Gastroesophageal sphincter (tissue), 4 donors: ENCODE measurements at regions not wholly inside any gene's neighbourhood (a gene's known extent, or its start where the extent isn't known, plus 50 kb on each side); places are given as distances from the start of the nearest gene placed in this dataset.
"Not testable (repeated sequence)": the region's sequence is repeated elsewhere in the genome, so short reads cannot be mapped to it uniquely, and the experiment has no call there.

ENCODE experiments used
- ATAC-seq: fragments of 150-250 bp; one replicate; pipeline ENCODE4 v1.9.1; 2016; ENCODE audit warnings: mild to moderate bottlenecking, moderate library complexity
- H3K27ac ChIP-seq, 4 donors: fragments of 200-600 bp; sonication (generic) in 3 of 4; 1 replicate in 3 of 4; 2 replicates in 1 of 4; pipeline ENCODE4 v1.5.1; 2016 to 2019
- H3K27me3 ChIP-seq: fragments of 200-600 bp; sonication (generic); one replicate; pipeline ENCODE4 v1.5.1; 2019
- H3K36me3 ChIP-seq, 2 donors: fragments of 200-600 bp; sonication (generic); one replicate each; pipeline ENCODE4 v1.5.1; 2019; ENCODE audit warnings: control low read depth in 1 of 2
- H3K4me1 ChIP-seq, 3 donors: fragments of 200-600 bp; sonication (generic); 1 replicate in 2 of 3; 2 replicates in 1 of 3; pipeline ENCODE4 v1.5.1; 2016 to 2019; ENCODE audit warnings: control low read depth in 2 of 3
- H3K4me3 ChIP-seq, 2 donors: fragments of 200-600 bp; sonication (generic); one replicate each; pipeline ENCODE4 v1.5.1; 2019; ENCODE audit warnings: mild to moderate bottlenecking in 1 of 2, moderate library complexity in 1 of 2
- H3K9me3 ChIP-seq, 3 donors: fragments of 200-600 bp; sonication (generic); one replicate each; pipeline ENCODE4 v1.5.1; 2017 to 2019; ENCODE audit warnings: control low read depth in 2 of 3
- CTCF ChIP-seq, 4 experiments: fragments of 200-600 bp in 2 of 4; fragments of 450-650 bp in 2 of 4; sonication (generic) in 1 of 4; IDR thresholded peaks; one replicate each; pipeline ENCODE4 v1.5.1; 2017 to 2019; ENCODE audit warnings: antibody characterized with exemption in 4 of 4, mild to moderate bottlenecking in 2 of 4, moderate library complexity in 2 of 4
- EP300 ChIP-seq: sonication (generic); formaldehyde crosslinking; IDR thresholded peaks from one replicate; pipeline ENCODE4 v1.6.1; 2017; ENCODE audit warnings: antibody characterized with exemption, mild to moderate bottlenecking
- POLR2A ChIP-seq, 2 donors: fragments of 450-650 bp; IDR thresholded peaks; one replicate each; pipeline ENCODE4 v1.6.1; 2017; ENCODE audit warnings: antibody characterized with exemption in 2 of 2, mild to moderate bottlenecking in 2 of 2, moderate library complexity in 1 of 2
- POLR2AphosphoS5 ChIP-seq: sonication (generic); formaldehyde crosslinking; IDR thresholded peaks from one replicate; pipeline ENCODE4 v1.6.1; 2017; ENCODE audit warnings: antibody characterized with exemption
- WGBS, 2 donors: methylation state at CpG; one replicate each; pipeline ENCODE4 v1.1.5; 2018; ENCODE audit warnings: low coverage in 1 of 2; 5-methylcytosine and 5-hydroxymethylcytosine counted together

- H3K36me3 ChIP-seq = no peaks in the 10 kb centered on the region
- no peak for ATAC-seq
- no peak overlapping the region for H3K4me3 ChIP-seq
- H3K27me3 ChIP-seq = no peaks in the 10 kb centered on the region
- H3K27ac ChIP-seq = no peak overlapping the region
- TF ChIP-seq CTCF (IDR thresholded peaks at IDR 0.05) (no peak), POLR2AphosphoS5 (no peak), POLR2A (IDR thresholded peaks at IDR 0.05) (no peak), EP300 (no peak)
- H3K4me1 ChIP-seq = peaks cover 0 to 14% (median 4%) of the 10 kb centered on the region in 3 donors
- H3K9me3 ChIP-seq = no peaks in the 10 kb centered on the region
- WGBS, 2 donors = 100% methylated on average over 2 of the region's 2 CpGs
Observed at GRCh38 chr2:205868053-205868452, 185.8 kb downstream of the NRP2 start.

GRCh38 chr2:205867371-205867770 is 185.1 kb downstream of the NRP2 start:
- no peak overlapping the region for H3K4me3 ChIP-seq
- H3K9me3 ChIP-seq = no peaks in the 10 kb centered on the region
- H3K27ac ChIP-seq = peak overlapping the region in 1 of 4 donors; percentile 12
- TF ChIP-seq POLR2A (IDR thresholded peaks at IDR 0.05) = no peak
- TF ChIP-seq EP300 = no peak
- no peak for TF ChIP-seq POLR2AphosphoS5
- no peak for TF ChIP-seq CTCF (IDR thresholded peaks at IDR 0.05)
- no peaks in the 10 kb centered on the region for H3K27me3 ChIP-seq
- no peak for ATAC-seq
- peaks cover 0 to 14% (median 4%) of the 10 kb centered on the region in 3 donors for H3K4me1 ChIP-seq
- WGBS, 2 donors = 94% methylated on average over 3 of the region's 3 CpGs; no CpG with 5 or more reads in 1 of the 2 donors
- no peaks in the 10 kb centered on the region for H3K36me3 ChIP-seq

- no peaks in the 10 kb centered on the region for H3K36me3 ChIP-seq
- WGBS, 2 donors = 28 to 51% methylated on average over 4 of the region's 7 CpGs
- no peak overlapping the region for H3K4me3 ChIP-seq
- H3K27me3 ChIP-seq = no peaks in the 10 kb centered on the region
- no peak for TF ChIP-seq EP300
- peak; percentile 11 for TF ChIP-seq POLR2AphosphoS5
- TF ChIP-seq CTCF (IDR thresholded peaks at IDR 0.05) = no peak
- TF ChIP-seq POLR2A (IDR thresholded peaks at IDR 0.05) = no peak
- peak overlapping the region in 3 of 4 donors; percentile 6 to 43 (median 25) for H3K27ac ChIP-seq
- no peaks in the 10 kb centered on the region for H3K9me3 ChIP-seq
- H3K4me1 ChIP-seq = peaks cover 0 to 14% (median 4%) of the 10 kb centered on the region in 3 donors
- no peak for ATAC-seq
Observed at GRCh38 chr2:205865905-205866441, 183.7 kb downstream of the NRP2 start.

GRCh38 chr2:205865056-205865455 is 182.8 kb downstream of the NRP2 start:
- peaks cover 0 to 14% (median 4%) of the 10 kb centered on the region in 3 donors for H3K4me1 ChIP-seq
- H3K4me3 ChIP-seq = no peak overlapping the region
- 55 to 95% methylated on average over 1 to 2 of the region's 3 CpGs for WGBS, 2 donors
- H3K27me3 ChIP-seq = no peaks in the 10 kb centered on the region
- no peaks in the 10 kb centered on the region for H3K9me3 ChIP-seq
- no peaks in the 10 kb centered on the region for H3K36me3 ChIP-seq
- no peak overlapping the region for H3K27ac ChIP-seq
- no peak for ATAC-seq
- TF ChIP-seq EP300 (no peak), POLR2A (IDR thresholded peaks at IDR 0.05) (no peak), POLR2AphosphoS5 (no peak), CTCF (IDR thresholded peaks at IDR 0.05) (no peak)

- no peaks in the 10 kb centered on the region for H3K9me3 ChIP-seq
- peaks cover 0 to 18% (median 4%) of the 10 kb centered on the region in 3 donors for H3K4me1 ChIP-seq
- H3K27ac ChIP-seq = no peak overlapping the region
- 94 to 100% methylated on average over 1 of the region's 1 CpG for WGBS, 2 donors
- no peak for ATAC-seq
- H3K4me3 ChIP-seq = no peak overlapping the region
- TF ChIP-seq CTCF (IDR thresholded peaks at IDR 0.05) = no peak
- no peak for TF ChIP-seq POLR2AphosphoS5
- TF ChIP-seq POLR2A (IDR thresholded peaks at IDR 0.05) = no peak
- no peak for TF ChIP-seq EP300
- no peaks in the 10 kb centered on the region for H3K27me3 ChIP-seq
- H3K36me3 ChIP-seq = no peaks in the 10 kb centered on the region
Observed at GRCh38 chr2:205864491-205864890, 182.2 kb downstream of the NRP2 start.

GRCh38 chr2:205862761-205863160 is 180.5 kb downstream of the NRP2 start:
- 85% methylated on average over 4 of the region's 4 CpGs; no CpG with 5 or more reads in 1 of the 2 donors for WGBS, 2 donors
- ATAC-seq, H3K9me3 ChIP-seq, H3K36me3 ChIP-seq, H3K4me3 ChIP-seq, H3K27ac ChIP-seq, H3K27me3 ChIP-seq: not testable (repeated sequence)
- H3K4me1 ChIP-seq = peaks cover 0 to 30% (median 4%) of the 10 kb centered on the region in 3 donors
